Endothelial cell of umbilical vein (primary cell): ENCODE measurements at regions not wholly inside any gene's neighbourhood (a gene's known extent, or its start where the extent isn't known, plus 50 kb on each side); places are given as distances from the start of the nearest gene placed in this dataset.

Source experiments
- BruUV-seq: library from RNA; stranded (reverse); fragments of 400-500 nt; replicated peaks from 2 replicates; lab custom pipeline; 2021; lab: Mats Ljungman, UMichigan
- CTCF ChIA-PET: fragments of 300-600, 350-600 bp; sonication (Branson Sonifier 250); formaldehyde crosslinking; loops from one replicate; lab custom pipeline; 2021; ENCODE audit warnings: antibody characterized with exemption, inconsistent platforms; lab: Charles Lee
- POLR2A ChIA-PET: fragments of 300-600, 350-600 bp; sonication (Branson Sonifier 250); formaldehyde crosslinking; loops from one replicate; lab custom pipeline; 2021; ENCODE audit warnings: antibody characterized with exemption, inconsistent platforms; lab: Charles Lee
- DNase-seq: peaks from one replicate; pipeline ENCODE4 v3.0.0-alpha.2; 2011; ENCODE audit warnings: low read depth, low spot score
- FAIRE-seq: peaks from 2 replicates; lab custom pipeline; 2011; peaks lifted over from hg19 to GRCh38; lab: Jason Lieb, UNC
- H2AFZ ChIP-seq: 2 replicates; pipeline ENCODE4 v1.6.0; 2012; ENCODE audit warnings: low read depth, low read length, control low read depth, inconsistent platforms
- H3K27ac ChIP-seq: 2 replicates; pipeline ENCODE4 v1.5.1; 2011; ENCODE audit warnings: low read depth, mild to moderate bottlenecking, control low read depth, low read length, moderate library complexity; ENCODE audit not compliant: insufficient read depth
- H3K27me3 ChIP-seq, 2 experiments: 2 replicates each; pipeline versions ENCODE4 v1.6.0 to v1.6.1; 2011; ENCODE audit warnings: low read length in 2 of 2, mixed read lengths in 1 of 2; ENCODE audit not compliant: control insufficient read depth in 2 of 2, insufficient read depth in 2 of 2
- H3K36me3 ChIP-seq, 2 experiments: 2 replicates in 1 of 2; 3 replicates in 1 of 2; pipeline ENCODE4 v1.5.1; 2011; ENCODE audit warnings: low read length in 2 of 2, mild to moderate bottlenecking in 1 of 2, moderate library complexity in 1 of 2; ENCODE audit not compliant: control insufficient read depth in 2 of 2, insufficient read depth in 2 of 2; ENCODE audit errors: extremely low read depth in 1 of 2
- H3K4me1 ChIP-seq: 3 replicates; pipeline ENCODE4 v1.5.1; 2011; ENCODE audit warnings: mild to moderate bottlenecking, low read length; ENCODE audit not compliant: control insufficient read depth, insufficient read depth; ENCODE audit errors: extremely low read depth
- H3K4me2 ChIP-seq: 2 replicates; pipeline ENCODE4 v1.6.1; 2011; ENCODE audit warnings: low read length, control low read depth, mixed read lengths; ENCODE audit not compliant: insufficient read depth
- H3K4me3 ChIP-seq, 3 experiments: fragments of 200-600 bp in 1 of 3; sonication (generic), shearing (Covaris generic) in 1 of 3; replicated peaks in 1 of 3; 2 replicates each; pipeline ENCODE4 v1.5.1; 2011 to 2016; ENCODE audit warnings: control low read depth in 3 of 3, low read length in 3 of 3, mild to moderate bottlenecking in 2 of 3, inconsistent platforms in 1 of 3, low read depth in 1 of 3, moderate library complexity in 1 of 3; ENCODE audit not compliant: insufficient read depth in 1 of 3
- H3K79me2 ChIP-seq: 2 replicates; pipeline ENCODE4 v1.6.0; 2012; ENCODE audit warnings: low read length, inconsistent platforms; ENCODE audit not compliant: control insufficient read depth, insufficient read depth
- H3K9ac ChIP-seq: replicated peaks from 2 replicates; pipeline ENCODE3; 2011; ENCODE audit warnings: low read length, control low read depth; ENCODE audit not compliant: insufficient read depth; ENCODE audit errors: extremely low read depth
- H3K9me1 ChIP-seq: replicated peaks from 3 replicates; pipeline ENCODE4 v1.6.0; 2011; ENCODE audit warnings: mild to moderate bottlenecking, low read length; ENCODE audit not compliant: control insufficient read depth, insufficient read depth; ENCODE audit errors: extremely low read depth
- H3K9me3 ChIP-seq: replicated peaks from 2 replicates; pipeline ENCODE4 v1.5.1; 2012; ENCODE audit warnings: low read length, inconsistent platforms; ENCODE audit not compliant: control insufficient read depth, insufficient read depth
- H4K20me1 ChIP-seq: replicated peaks from 2 replicates; pipeline ENCODE3; 2011; ENCODE audit warnings: mild to moderate bottlenecking, low read length; ENCODE audit not compliant: control insufficient read depth, insufficient read depth; ENCODE audit errors: extremely low read depth
- EZH2 ChIP-seq: IDR thresholded peaks from 2 replicates; pipeline ENCODE4 v1.6.1; 2012; ENCODE audit warnings: borderline replicate concordance, low read depth, mild to moderate bottlenecking, moderate library complexity, low read length, inconsistent platforms; ENCODE audit not compliant: severe bottlenecking
- FOS ChIP-seq: IDR thresholded peaks from 2 replicates; pipeline ENCODE4 v1.6.1; 2011; ENCODE audit warnings: mild to moderate bottlenecking, low read length, moderate library complexity, borderline replicate concordance; ENCODE audit not compliant: insufficient read depth
- GATA2 ChIP-seq: IDR thresholded peaks from 2 replicates; pipeline ENCODE4 v1.7.0; 2011; ENCODE audit warnings: low read depth, mild to moderate bottlenecking, moderate library complexity, mixed read lengths, low read length; ENCODE audit not compliant: insufficient read length, insufficient read depth
- JUN ChIP-seq: IDR thresholded peaks from 2 replicates; pipeline ENCODE4 v1.6.1; 2011; ENCODE audit warnings: borderline replicate concordance, low read depth; ENCODE audit not compliant: insufficient read length, insufficient read depth
- MAX ChIP-seq: IDR thresholded peaks from 2 replicates; pipeline ENCODE4 v1.6.1; 2011; ENCODE audit not compliant: insufficient read depth, insufficient read length
- MYC ChIP-seq: IDR thresholded peaks from one replicate; pipeline ENCODE4 v1.6.1; 2011; ENCODE audit warnings: mild to moderate bottlenecking, low read depth, low read length
- POLR2A ChIP-seq: IDR thresholded peaks from 2 replicates; pipeline ENCODE4 v1.6.1; 2012; ENCODE audit warnings: low read depth, mild to moderate bottlenecking, control low read depth, low read length
- POLR2AphosphoS5 ChIP-seq: IDR thresholded peaks from 2 replicates; pipeline ENCODE4 v1.6.1; 2012; ENCODE audit warnings: low read depth, mild to moderate bottlenecking, control low read depth, low read length, moderate library complexity; ENCODE audit not compliant: insufficient read depth
- dilution Hi-C: fragments of 300-500 bp; cut with MboI; formaldehyde crosslinking; loops from one replicate; pipeline ENCODE4 v1.15.0; 2019; ENCODE audit warnings: low sequenced_read_pairs; ENCODE audit not compliant: extremely low pct_ligation_motif_present
- intact Hi-C: fragments of 100-400 bp; cut with micrococcal nuclease; formaldehyde crosslinking; loops from one replicate; pipeline ENCODE4 v1.10.0; 2022
- TF ChIP-seq, protein P1 (sequence below), 2 donors: IDR thresholded peaks; 1 replicate in 1 of 2; 2 replicates in 1 of 2; pipeline ENCODE4 v1.5.1; 2011; ENCODE audit warnings: low read length in 2 of 2, mild to moderate bottlenecking in 2 of 2, moderate library complexity in 2 of 2, control low read depth in 1 of 2, inconsistent platforms in 1 of 2, low read depth in 1 of 2; ENCODE audit not compliant: insufficient read depth in 1 of 2; ENCODE audit errors: extremely low read depth in 1 of 2

- ChIA-PET POLR2A (no interaction called here), CTCF (no interaction called here)
- Histone ChIP-seq H3K4me2 (no peak overlapping the region), H3K27ac (no peak overlapping the region), H3K79me2 (no peaks in the 10 kb centered on the region), H3K27me3 (no peaks in the 10 kb centered on the region), H2AFZ (no peak overlapping the region), H3K36me3 (no peaks in the 10 kb centered on the region), H3K4me1 (peaks cover 3% of the 10 kb centered on the region), H3K4me3 (no peak overlapping the region), H4K20me1 (no peaks in the 10 kb centered on the region), H3K9ac (no peak overlapping the region), H3K9me1 (no peaks in the 10 kb centered on the region), H3K9me3 (no peaks in the 10 kb centered on the region)
- DNase-seq (no peak), FAIRE-seq (no peak)
- no TSS peak for BruUV-seq
- no peak for TF ChIP-seq POLR2AphosphoS5
- TF ChIP-seq EZH2: no peak
- TF ChIP-seq JUN: no peak
- TF ChIP-seq POLR2A: no peak
- TF ChIP-seq FOS: no peak
- TF ChIP-seq, protein P1, sequence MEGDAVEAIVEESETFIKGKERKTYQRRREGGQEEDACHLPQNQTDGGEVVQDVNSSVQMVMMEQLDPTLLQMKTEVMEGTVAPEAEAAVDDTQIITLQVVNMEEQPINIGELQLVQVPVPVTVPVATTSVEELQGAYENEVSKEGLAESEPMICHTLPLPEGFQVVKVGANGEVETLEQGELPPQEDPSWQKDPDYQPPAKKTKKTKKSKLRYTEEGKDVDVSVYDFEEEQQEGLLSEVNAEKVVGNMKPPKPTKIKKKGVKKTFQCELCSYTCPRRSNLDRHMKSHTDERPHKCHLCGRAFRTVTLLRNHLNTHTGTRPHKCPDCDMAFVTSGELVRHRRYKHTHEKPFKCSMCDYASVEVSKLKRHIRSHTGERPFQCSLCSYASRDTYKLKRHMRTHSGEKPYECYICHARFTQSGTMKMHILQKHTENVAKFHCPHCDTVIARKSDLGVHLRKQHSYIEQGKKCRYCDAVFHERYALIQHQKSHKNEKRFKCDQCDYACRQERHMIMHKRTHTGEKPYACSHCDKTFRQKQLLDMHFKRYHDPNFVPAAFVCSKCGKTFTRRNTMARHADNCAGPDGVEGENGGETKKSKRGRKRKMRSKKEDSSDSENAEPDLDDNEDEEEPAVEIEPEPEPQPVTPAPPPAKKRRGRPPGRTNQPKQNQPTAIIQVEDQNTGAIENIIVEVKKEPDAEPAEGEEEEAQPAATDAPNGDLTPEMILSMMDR (IDR thresholded peaks at IDR 0.05; ENCODE audit: extremely low read depth in 1 of 2, insufficient read depth in 1 of 2, low read depth in 1 of 2, low read length in 2 of 2): no peak
- TF ChIP-seq GATA2: no peak
- TF ChIP-seq MAX: no peak
- TF ChIP-seq MYC: no peak
- intact Hi-C loops: no loop called here
- dilution Hi-C loops: no loop called here
These were observed 81.4 kb upstream of the CNIH3 start for GRCh38 chr1:224534731-224535130.
